Activated B cell treated with CpG ODN at 0.5 μM for 24 hours (primary cell): ENCODE measurements at regions not wholly inside any gene's neighbourhood (a gene's known extent, or its start where the extent isn't known, plus 50 kb on each side); places are given as distances from the start of the nearest gene placed in this dataset.

Source experiments
- ATAC-seq: fragments of 200-7000 bp; cut with Tn5 transposase; one replicate; pipeline ENCODE4 v1.10.0; 2021; ENCODE audit warnings: low read depth, mild to moderate bottlenecking, moderate library complexity
- CTCF ChIA-PET: fragments of 350-600 bp; sonication (Branson Sonifier 250); formaldehyde crosslinking; loops from one replicate; lab custom pipeline; 2021; ENCODE audit warnings: antibody characterized with exemption; lab: Charles Lee
- POLR2A ChIA-PET: fragments of 350-600 bp; sonication (Branson Sonifier 250); formaldehyde crosslinking; loops from one replicate; lab custom pipeline; 2021; ENCODE audit warnings: antibody characterized with exemption; lab: Charles Lee
- DNase-seq: peaks from one replicate; pipeline ENCODE4 v3.0.0; 2022
- H3K27ac Mint-ChIP-seq: one replicate; pipeline ENCODE4 v1.8.0; 2020; ENCODE audit warnings: mixed read lengths
- H3K27me3 Mint-ChIP-seq: one replicate; pipeline ENCODE4 v1.8.0; 2021; ENCODE audit warnings: mixed read lengths
- H3K36me3 Mint-ChIP-seq: one replicate; pipeline ENCODE4 v1.8.0; 2021; ENCODE audit warnings: low read depth, mixed read lengths
- H3K4me1 Mint-ChIP-seq: one replicate; pipeline ENCODE4 v1.8.0; 2021; ENCODE audit warnings: mixed read lengths
- H3K4me3 Mint-ChIP-seq: one replicate; pipeline ENCODE4 v1.8.0; 2020; ENCODE audit warnings: mild to moderate bottlenecking, mixed read lengths
- H3K9me3 Mint-ChIP-seq: one replicate; pipeline ENCODE4 v1.8.0; 2020; ENCODE audit warnings: mixed read lengths
- intact Hi-C: fragments of 100-400 bp; cut with micrococcal nuclease; formaldehyde crosslinking; loops from one replicate; pipeline ENCODE4 v1.15.1; 2024
- TF ChIP-seq, protein P1 (sequence below): fragments of 200-600 bp; IDR thresholded peaks from one replicate; pipeline ENCODE4 v1.8.0; 2022; ENCODE audit warnings: antibody characterized with exemption, mild to moderate bottlenecking

DNA sequence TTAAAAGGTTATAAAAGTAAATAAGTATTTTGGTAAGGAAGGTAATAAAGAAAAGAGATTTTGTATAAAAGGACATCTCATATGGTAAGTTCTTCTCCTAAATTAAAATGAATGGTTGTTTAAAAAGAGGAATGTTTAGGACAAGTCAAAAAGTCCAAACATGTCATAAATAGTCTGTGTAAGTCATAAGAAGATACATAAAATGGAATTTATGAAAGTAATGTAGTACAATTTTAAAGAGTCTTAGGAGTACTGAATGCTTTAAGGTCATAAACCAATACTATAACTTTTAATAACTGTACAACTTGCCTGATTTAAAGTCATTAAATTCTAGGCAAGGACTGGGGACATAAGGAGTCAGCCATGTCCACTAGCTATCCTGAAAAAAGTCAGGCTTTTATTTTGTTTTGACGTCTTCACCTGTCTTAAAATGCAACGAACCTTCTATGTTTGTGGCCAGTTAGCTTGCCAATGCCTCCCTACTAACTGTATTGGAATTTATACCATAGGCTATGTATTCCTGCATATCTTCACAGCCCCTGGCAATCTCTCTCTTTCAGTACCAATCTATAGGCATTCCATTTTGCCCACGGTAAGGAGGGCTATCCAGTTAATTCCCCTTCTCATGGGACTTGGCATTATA is 312.3 kb upstream of the LRRTM4 start:
- no peak for ATAC-seq
- Mint-ChIP-seq H3K27me3 (no peaks in the 10 kb centered on the region), H3K36me3 (no peaks in the 10 kb centered on the region), H3K27ac (no peak overlapping the region), H3K9me3 (peaks cover 10% of the 10 kb centered on the region), H3K4me3 (no peak overlapping the region), H3K4me1 (no peaks in the 10 kb centered on the region)
- TF ChIP-seq, protein P1, sequence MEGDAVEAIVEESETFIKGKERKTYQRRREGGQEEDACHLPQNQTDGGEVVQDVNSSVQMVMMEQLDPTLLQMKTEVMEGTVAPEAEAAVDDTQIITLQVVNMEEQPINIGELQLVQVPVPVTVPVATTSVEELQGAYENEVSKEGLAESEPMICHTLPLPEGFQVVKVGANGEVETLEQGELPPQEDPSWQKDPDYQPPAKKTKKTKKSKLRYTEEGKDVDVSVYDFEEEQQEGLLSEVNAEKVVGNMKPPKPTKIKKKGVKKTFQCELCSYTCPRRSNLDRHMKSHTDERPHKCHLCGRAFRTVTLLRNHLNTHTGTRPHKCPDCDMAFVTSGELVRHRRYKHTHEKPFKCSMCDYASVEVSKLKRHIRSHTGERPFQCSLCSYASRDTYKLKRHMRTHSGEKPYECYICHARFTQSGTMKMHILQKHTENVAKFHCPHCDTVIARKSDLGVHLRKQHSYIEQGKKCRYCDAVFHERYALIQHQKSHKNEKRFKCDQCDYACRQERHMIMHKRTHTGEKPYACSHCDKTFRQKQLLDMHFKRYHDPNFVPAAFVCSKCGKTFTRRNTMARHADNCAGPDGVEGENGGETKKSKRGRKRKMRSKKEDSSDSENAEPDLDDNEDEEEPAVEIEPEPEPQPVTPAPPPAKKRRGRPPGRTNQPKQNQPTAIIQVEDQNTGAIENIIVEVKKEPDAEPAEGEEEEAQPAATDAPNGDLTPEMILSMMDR, result no peak
- CTCF ChIA-PET, result no interaction called here
- POLR2A ChIA-PET, result no interaction called here
- DNase-seq, result no peak
- intact Hi-C loops, result no loop called here

DNA sequence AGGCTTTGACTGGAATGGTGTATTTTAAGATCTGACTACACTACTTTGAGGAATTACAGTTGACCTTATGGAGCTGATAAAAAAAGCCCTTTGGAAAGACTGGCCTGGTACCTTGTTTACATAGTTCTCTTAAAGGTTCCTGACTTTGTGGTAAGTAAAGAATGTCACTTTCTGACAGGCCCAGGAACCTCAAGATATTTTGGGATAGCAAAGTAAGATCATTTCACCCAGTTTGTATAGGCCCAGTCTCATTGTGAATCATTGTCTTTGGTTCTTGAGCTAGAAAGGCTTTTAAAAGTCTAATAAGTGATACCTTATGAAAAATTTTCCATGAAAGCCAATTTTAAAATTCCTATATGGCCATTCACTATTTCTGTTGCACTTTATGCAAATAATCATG is 316.3 kb upstream of the LRRTM4 start:
- ATAC-seq, result no peak
- Mint-ChIP-seq H3K4me1 (no peaks in the 10 kb centered on the region), H3K9me3 (peaks cover 5% of the 10 kb centered on the region), H3K4me3 (no peak overlapping the region), H3K27ac (no peak overlapping the region), H3K27me3 (no peaks in the 10 kb centered on the region), H3K36me3 (no peaks in the 10 kb centered on the region)
- intact Hi-C loops, result no loop called here
- DNase-seq, result no peak
- CTCF ChIA-PET, result no interaction called here
- TF ChIP-seq, protein P1, result no peak
- POLR2A ChIA-PET, result no interaction called here

DNA sequence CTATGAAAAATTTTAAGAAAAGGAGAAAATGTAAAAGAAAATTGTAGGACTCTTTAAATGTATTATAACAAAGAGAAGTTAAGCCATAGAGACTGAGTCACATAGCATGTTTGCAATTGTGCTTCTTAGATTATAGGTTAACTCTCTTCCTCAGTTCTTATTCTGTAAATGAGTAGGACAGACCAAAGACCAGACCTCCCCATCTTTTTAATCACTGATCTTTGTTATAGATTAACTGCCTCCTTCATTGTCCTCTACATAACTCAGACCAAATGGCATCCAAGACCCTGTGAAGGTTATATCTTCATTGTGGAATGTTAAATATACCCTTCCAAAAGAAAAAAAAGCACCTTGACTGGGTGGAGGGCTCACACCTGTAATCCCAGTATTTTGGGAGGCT is 316.9 kb upstream of the LRRTM4 start:
- Mint-ChIP-seq H3K4me3 (no peak overlapping the region), H3K27ac (no peak overlapping the region), H3K4me1 (no peaks in the 10 kb centered on the region), H3K9me3 (peaks cover 3% of the 10 kb centered on the region), H3K36me3 (no peaks in the 10 kb centered on the region), H3K27me3 (no peaks in the 10 kb centered on the region)
- POLR2A ChIA-PET, result no interaction called here
- TF ChIP-seq, protein P1, result no peak
- intact Hi-C loops, result no loop called here
- no peak for DNase-seq
- no peak for ATAC-seq
- CTCF ChIA-PET, result no interaction called here

DNA sequence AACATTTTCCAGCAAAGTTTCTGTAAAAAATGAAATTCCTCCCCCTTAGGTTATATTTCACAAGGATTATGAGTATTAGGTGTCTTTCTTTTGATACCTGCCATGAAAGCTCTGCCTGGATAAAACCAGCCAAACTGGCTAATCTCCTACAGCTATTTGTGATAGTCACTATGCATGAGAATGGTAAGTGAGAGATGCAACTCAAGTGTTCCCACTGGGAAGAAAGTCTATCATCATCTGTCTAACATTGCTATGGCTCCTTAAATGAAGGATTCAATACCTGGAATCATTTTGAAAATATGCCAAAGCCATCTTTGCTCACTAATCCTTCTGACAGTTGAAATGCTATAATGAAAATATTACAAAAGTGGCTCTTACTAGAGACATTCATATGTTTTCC is 339.9 kb upstream of the LRRTM4 start:
- POLR2A ChIA-PET, result no interaction called here
- CTCF ChIA-PET, result no interaction called here
- Mint-ChIP-seq H3K9me3 (peaks cover 4% of the 10 kb centered on the region), H3K4me1 (no peaks in the 10 kb centered on the region), H3K4me3 (no peak overlapping the region), H3K27ac (no peak overlapping the region), H3K36me3 (no peaks in the 10 kb centered on the region), H3K27me3 (no peaks in the 10 kb centered on the region)
- intact Hi-C loops, result no loop called here
- DNase-seq (no peak), ATAC-seq (no peak)
- TF ChIP-seq, protein P1, result no peak

DNA sequence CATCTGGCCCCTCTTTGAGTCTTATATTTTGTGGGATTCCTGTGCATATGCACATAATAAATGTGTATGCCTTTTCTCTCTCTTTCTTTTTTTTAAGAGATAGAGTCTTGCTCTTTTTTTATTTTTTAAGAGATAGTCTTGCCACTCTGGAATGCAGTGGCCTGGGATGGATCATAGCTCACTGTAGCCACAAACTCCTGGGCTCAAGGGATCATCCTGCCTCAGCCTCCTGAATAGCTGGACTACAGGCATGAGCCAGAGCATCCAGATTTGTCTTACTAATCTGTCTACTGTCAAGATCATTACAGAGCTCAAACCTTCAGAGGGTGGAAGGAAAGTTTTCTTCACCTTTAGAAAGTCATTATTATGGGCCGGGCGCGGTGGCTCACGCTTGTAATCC is 342.2 kb upstream of the LRRTM4 start:
- intact Hi-C loops, result no loop called here
- TF ChIP-seq, protein P1, result no peak
- Mint-ChIP-seq H3K4me3 (no peak overlapping the region), H3K36me3 (no peaks in the 10 kb centered on the region), H3K27ac (no peak overlapping the region), H3K4me1 (no peaks in the 10 kb centered on the region), H3K27me3 (no peaks in the 10 kb centered on the region), H3K9me3 (peaks cover 4% of the 10 kb centered on the region)
- CTCF ChIA-PET, result no interaction called here
- DNase-seq (no peak), ATAC-seq (no peak)
- POLR2A ChIA-PET, result no interaction called here
